Astrocyte of the spinal cord (primary cell): ENCODE measurements at regions not wholly inside any gene's neighbourhood (a gene's known extent, or its start where the extent isn't known, plus 50 kb on each side); places are given as distances from the start of the nearest gene placed in this dataset.

ENCODE experiments used
- DNase-seq: peaks from one replicate; pipeline ENCODE4 v3.0.0; 2011; ENCODE audit warnings: low read depth, low spot score
- H3K4me3 ChIP-seq: 2 replicates; pipeline ENCODE4 v1.5.1; 2011; ENCODE audit warnings: low read depth, mild to moderate bottlenecking, low read length, moderate library complexity
- CTCF ChIP-seq: IDR thresholded peaks from 2 replicates; pipeline ENCODE4 v1.5.1; 2012; ENCODE audit warnings: low read depth, mild to moderate bottlenecking, low read length, inconsistent platforms
- in situ Hi-C: cut with HindIII; loops from 2 replicates; pipeline ENCODE4 v1.10.0; 2017; ENCODE audit warnings: low sequenced_read_pairs

- in situ Hi-C loops: no loop called here
- peak; percentile 56 for DNase-seq
- no peak for TF ChIP-seq CTCF
- H3K4me3 ChIP-seq: no peak overlapping the region
These were observed 144.1 kb downstream of the MAT2B start for GRCh38 chr5:163649514-163649913.

GRCh38 chr5:163653526-163653925 is 148.1 kb downstream of the MAT2B start:
- no peak overlapping the region for H3K4me3 ChIP-seq
- no peak for DNase-seq
- TF ChIP-seq CTCF: no peak
- in situ Hi-C loops: no loop called here

- no peak for DNase-seq
- in situ Hi-C loops: no loop called here
- no peak for TF ChIP-seq CTCF
- no peak overlapping the region for H3K4me3 ChIP-seq
These were observed 153.5 kb downstream of the MAT2B start for GRCh38 chr5:163658702-163659567.

- in situ Hi-C loops: no loop called here
- H3K4me3 ChIP-seq: no peak overlapping the region
- no peak for TF ChIP-seq CTCF
- no peak for DNase-seq
These were observed 154.1 kb downstream of the MAT2B start for GRCh38 chr5:163659568-163659902.

- no peak for DNase-seq
- TF ChIP-seq CTCF: no peak
- H3K4me3 ChIP-seq: no peak overlapping the region
- in situ Hi-C loops: no loop called here
These were observed 155.1 kb downstream of the MAT2B start for GRCh38 chr5:163660486-163660885.

GRCh38 chr5:163661360-163661759 is 155.9 kb downstream of the MAT2B start:
- no peak overlapping the region for H3K4me3 ChIP-seq
- no peak for DNase-seq
- in situ Hi-C loops: no loop called here
- TF ChIP-seq CTCF: no peak
